Karpas-422 (cell line): ENCODE measurements at regions not wholly inside any gene's neighbourhood (a gene's known extent, or its start where the extent isn't known, plus 50 kb on each side); places are given as distances from the start of the nearest gene placed in this dataset.

ENCODE experiments used
- DNase-seq: peaks from one replicate; pipeline ENCODE4 v3.0.0-alpha.2; 2015
- H2AFZ ChIP-seq: fragments of 200-600 bp; sonication (generic); 2 replicates; pipeline ENCODE4 v1.6.1; 2014; ENCODE audit warnings: antibody characterized with exemption, low read length, mixed read lengths
- H3K27ac ChIP-seq: fragments of 200-600 bp; sonication (generic); 2 replicates; pipeline ENCODE4 v1.5.1; 2014; ENCODE audit warnings: mild to moderate bottlenecking, low read length, moderate library complexity
- H3K27me3 ChIP-seq: fragments of 200-600 bp; sonication (generic); 2 replicates; pipeline ENCODE4 v1.6.1; 2014; ENCODE audit warnings: low read length, mixed read lengths
- H3K36me3 ChIP-seq: fragments of 200-600 bp; sonication (generic); 2 replicates; pipeline ENCODE4 v1.6.1; 2014; ENCODE audit warnings: low read length, mixed read lengths; ENCODE audit not compliant: insufficient read depth
- H3K4me1 ChIP-seq: fragments of 200-600 bp; sonication (generic); 2 replicates; pipeline ENCODE4 v1.6.1; 2014; ENCODE audit warnings: mild to moderate bottlenecking, low read length, mixed read lengths
- H3K4me2 ChIP-seq: fragments of 200-600 bp; sonication (generic); 2 replicates; pipeline ENCODE4 v1.6.1; 2014; ENCODE audit warnings: low read length, low read depth, mild to moderate bottlenecking; ENCODE audit not compliant: poor library complexity, severe bottlenecking
- H3K4me3 ChIP-seq: fragments of 200-600 bp; sonication (generic); 2 replicates; pipeline ENCODE4 v1.5.1; 2014; ENCODE audit warnings: mild to moderate bottlenecking, antibody characterized with exemption, low read length, mixed read lengths
- H3K79me2 ChIP-seq: fragments of 200-600 bp; sonication (generic); 2 replicates; pipeline ENCODE4 v1.6.1; 2014; ENCODE audit warnings: mild to moderate bottlenecking, low read length, mixed read lengths
- H3K9ac ChIP-seq: fragments of 200-600 bp; sonication (generic); 2 replicates; pipeline ENCODE4 v1.6.0; 2014; ENCODE audit warnings: low read length
- H3K9me2 ChIP-seq: fragments of 200-600 bp; sonication (generic), shearing (Covaris generic); replicated peaks from 2 replicates; pipeline ENCODE4 v1.6.0; 2014; ENCODE audit warnings: mild to moderate bottlenecking, low read length, moderate library complexity; ENCODE audit not compliant: insufficient read depth
- H3K9me3 ChIP-seq: fragments of 300-700, 200-600 bp; sonication (generic); 2 replicates; pipeline ENCODE4 v1.6.1; 2014; ENCODE audit warnings: low read length, mixed read lengths
- H4K20me1 ChIP-seq: fragments of 200-600 bp; sonication (generic); 2 replicates; pipeline ENCODE4 v1.6.1; 2014; ENCODE audit warnings: mild to moderate bottlenecking, antibody characterized with exemption, low read length, low read depth; ENCODE audit not compliant: insufficient read depth

- Histone ChIP-seq H3K79me2 (no peaks in the 10 kb centered on the region), H3K4me1 (no peaks in the 10 kb centered on the region), H3K36me3 (no peaks in the 10 kb centered on the region), H2AFZ (no peak overlapping the region), H3K4me2 (no peak overlapping the region), H3K9ac (no peak overlapping the region), H3K27me3 (no peaks in the 10 kb centered on the region), H3K4me3 (no peak overlapping the region), H4K20me1 (no peaks in the 10 kb centered on the region), H3K9me2 (no peaks in the 10 kb centered on the region), H3K27ac (no peak overlapping the region), H3K9me3 (no peaks in the 10 kb centered on the region)
- no peak for DNase-seq
These were observed 270.5 kb upstream of the SORL1-AS1 start for GRCh38 chr11:121723246-121723741.

GRCh38 chr11:121722431-121723245 is 269.9 kb upstream of the SORL1-AS1 start:
- no peaks in the 10 kb centered on the region for H3K27me3 ChIP-seq
- no peak overlapping the region for H2AFZ ChIP-seq
- no peaks in the 10 kb centered on the region for H3K9me3 ChIP-seq
- no peaks in the 10 kb centered on the region for H4K20me1 ChIP-seq
- H3K4me1 ChIP-seq, result no peaks in the 10 kb centered on the region
- no peak overlapping the region for H3K4me2 ChIP-seq
- H3K9me2 ChIP-seq, result no peaks in the 10 kb centered on the region
- H3K27ac ChIP-seq, result no peak overlapping the region
- H3K4me3 ChIP-seq, result no peak overlapping the region
- H3K9ac ChIP-seq, result no peak overlapping the region
- no peaks in the 10 kb centered on the region for H3K79me2 ChIP-seq
- DNase-seq, result no peak
- H3K36me3 ChIP-seq, result no peaks in the 10 kb centered on the region

- Histone ChIP-seq H3K79me2 (no peaks in the 10 kb centered on the region), H3K4me1 (no peaks in the 10 kb centered on the region), H2AFZ (no peak overlapping the region), H3K36me3 (no peaks in the 10 kb centered on the region), H3K27me3 (no peaks in the 10 kb centered on the region), H3K4me2 (no peak overlapping the region), H4K20me1 (no peaks in the 10 kb centered on the region), H3K9me2 (no peaks in the 10 kb centered on the region), H3K4me3 (no peak overlapping the region), H3K9me3 (no peaks in the 10 kb centered on the region), H3K9ac (no peak overlapping the region), H3K27ac (no peak overlapping the region)
- no peak for DNase-seq
These were observed 269.2 kb upstream of the SORL1-AS1 start for GRCh38 chr11:121721961-121722360.

GRCh38 chr11:121721448-121721847 is 268.7 kb upstream of the SORL1-AS1 start:
- Histone ChIP-seq H3K79me2 (no peaks in the 10 kb centered on the region), H2AFZ (no peak overlapping the region), H3K27me3 (no peaks in the 10 kb centered on the region), H3K27ac (no peak overlapping the region), H3K4me3 (no peak overlapping the region), H3K4me1 (no peaks in the 10 kb centered on the region), H3K36me3 (no peaks in the 10 kb centered on the region), H3K4me2 (no peak overlapping the region), H3K9ac (no peak overlapping the region), H4K20me1 (no peaks in the 10 kb centered on the region), H3K9me2 (no peaks in the 10 kb centered on the region), H3K9me3 (no peaks in the 10 kb centered on the region)
- DNase-seq, result no peak

GRCh38 chr11:121717296-121717695 is 264.5 kb upstream of the SORL1-AS1 start:
- Histone ChIP-seq H3K9me2 (no peaks in the 10 kb centered on the region), H3K36me3 (no peaks in the 10 kb centered on the region), H3K27me3 (no peaks in the 10 kb centered on the region), H3K9ac (no peak overlapping the region), H3K27ac (no peak overlapping the region), H2AFZ (no peak overlapping the region), H3K4me1 (no peaks in the 10 kb centered on the region), H3K9me3 (no peaks in the 10 kb centered on the region), H3K4me3 (no peak overlapping the region), H3K79me2 (no peaks in the 10 kb centered on the region), H3K4me2 (no peak overlapping the region), H4K20me1 (no peaks in the 10 kb centered on the region)
- no peak for DNase-seq

GRCh38 chr11:121716060-121716459 is 263.3 kb upstream of the SORL1-AS1 start:
- Histone ChIP-seq H3K9me3 (no peaks in the 10 kb centered on the region), H3K4me2 (no peak overlapping the region), H3K27me3 (no peaks in the 10 kb centered on the region), H3K36me3 (no peaks in the 10 kb centered on the region), H3K27ac (no peak overlapping the region), H3K4me1 (no peaks in the 10 kb centered on the region), H2AFZ (no peak overlapping the region), H4K20me1 (no peaks in the 10 kb centered on the region), H3K9me2 (no peaks in the 10 kb centered on the region), H3K79me2 (no peaks in the 10 kb centered on the region), H3K9ac (no peak overlapping the region), H3K4me3 (no peak overlapping the region)
- DNase-seq, result no peak

GRCh38 chr11:121715405-121715804 is 262.6 kb upstream of the SORL1-AS1 start:
- H3K9me2 ChIP-seq, result no peaks in the 10 kb centered on the region
- H3K27ac ChIP-seq, result no peak overlapping the region

GRCh38 chr11:121714351-121714750 is 261.6 kb upstream of the SORL1-AS1 start:
- Histone ChIP-seq H3K9ac (no peak overlapping the region), H3K4me2 (no peak overlapping the region), H3K36me3 (no peaks in the 10 kb centered on the region)

More at GRCh38 chr11:121715405-121715804, 262.6 kb upstream of the SORL1-AS1 start:
- H3K4me2 ChIP-seq, result no peak overlapping the region
- no peaks in the 10 kb centered on the region for H4K20me1 ChIP-seq
- DNase-seq, result no peak
- no peaks in the 10 kb centered on the region for H3K9me3 ChIP-seq
- no peaks in the 10 kb centered on the region for H3K27me3 ChIP-seq
- H3K79me2 ChIP-seq, result no peaks in the 10 kb centered on the region
- H2AFZ ChIP-seq, result no peak overlapping the region
- H3K4me1 ChIP-seq, result no peaks in the 10 kb centered on the region
- H3K36me3 ChIP-seq, result no peaks in the 10 kb centered on the region
- H3K9ac ChIP-seq, result no peak overlapping the region
- no peak overlapping the region for H3K4me3 ChIP-seq

More at GRCh38 chr11:121714351-121714750, 261.6 kb upstream of the SORL1-AS1 start:
- Histone ChIP-seq H3K4me1 (no peaks in the 10 kb centered on the region), H3K27ac (no peak overlapping the region), H3K79me2 (no peaks in the 10 kb centered on the region), H3K4me3 (no peak overlapping the region), H4K20me1 (no peaks in the 10 kb centered on the region), H3K9me2 (no peaks in the 10 kb centered on the region), H2AFZ (no peak overlapping the region), H3K9me3 (no peaks in the 10 kb centered on the region), H3K27me3 (no peaks in the 10 kb centered on the region)
- no peak for DNase-seq
